Upper lobe of left lung (tissue), 4 donors: ENCODE measurements at regions not wholly inside any gene's neighbourhood (a gene's known extent, or its start where the extent isn't known, plus 50 kb on each side); places are given as distances from the start of the nearest gene placed in this dataset.

Experiments used
- EP300 ChIP-seq, 4 donors: sonication (generic); formaldehyde crosslinking; IDR thresholded peaks; one replicate each; pipeline ENCODE4 v1.5.1; 2017; ENCODE audit warnings: antibody characterized with exemption in 4 of 4, control low read depth in 2 of 4
- POLR2A ChIP-seq, 4 donors: fragments of 450-650 bp; IDR thresholded peaks; one replicate each; pipeline ENCODE4 v1.5.1; 2016 to 2017; ENCODE audit warnings: antibody characterized with exemption in 4 of 4, mild to moderate bottlenecking in 2 of 4
- POLR2AphosphoS5 ChIP-seq, 2 donors: sonication (generic); formaldehyde crosslinking; IDR thresholded peaks; one replicate each; pipeline ENCODE4 v1.5.1; 2017; ENCODE audit warnings: antibody characterized with exemption in 2 of 2
- TF ChIP-seq, protein P1 (sequence below), 6 experiments: fragments of 450-650 bp in 4 of 6; fragments of 200-600 bp in 2 of 6; sonication (generic) in 2 of 6; IDR thresholded peaks; one replicate each; pipeline ENCODE4 v1.5.1; 2016 to 2019; ENCODE audit warnings: antibody characterized with exemption in 6 of 6

DNA sequence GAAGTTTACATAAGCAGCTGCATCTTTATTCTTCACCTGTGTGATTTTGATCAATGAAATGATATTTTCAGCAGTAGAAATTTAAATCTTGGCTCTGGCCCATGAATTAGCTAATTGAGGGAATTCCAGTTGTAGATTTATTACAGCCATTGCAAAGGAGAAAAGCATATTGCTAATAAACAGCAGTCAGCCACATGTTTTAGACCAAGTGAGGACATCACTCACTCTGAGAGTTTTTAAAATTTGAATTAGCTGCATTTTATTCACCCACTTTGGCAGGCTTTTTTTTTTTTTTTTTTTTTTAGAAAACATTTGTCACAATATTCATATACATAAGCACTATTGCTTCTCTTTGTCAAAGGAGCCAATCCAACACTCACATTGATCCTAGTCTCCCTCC is 479.4 kb upstream of the VRK2 start:
- TF ChIP-seq, protein P1, sequence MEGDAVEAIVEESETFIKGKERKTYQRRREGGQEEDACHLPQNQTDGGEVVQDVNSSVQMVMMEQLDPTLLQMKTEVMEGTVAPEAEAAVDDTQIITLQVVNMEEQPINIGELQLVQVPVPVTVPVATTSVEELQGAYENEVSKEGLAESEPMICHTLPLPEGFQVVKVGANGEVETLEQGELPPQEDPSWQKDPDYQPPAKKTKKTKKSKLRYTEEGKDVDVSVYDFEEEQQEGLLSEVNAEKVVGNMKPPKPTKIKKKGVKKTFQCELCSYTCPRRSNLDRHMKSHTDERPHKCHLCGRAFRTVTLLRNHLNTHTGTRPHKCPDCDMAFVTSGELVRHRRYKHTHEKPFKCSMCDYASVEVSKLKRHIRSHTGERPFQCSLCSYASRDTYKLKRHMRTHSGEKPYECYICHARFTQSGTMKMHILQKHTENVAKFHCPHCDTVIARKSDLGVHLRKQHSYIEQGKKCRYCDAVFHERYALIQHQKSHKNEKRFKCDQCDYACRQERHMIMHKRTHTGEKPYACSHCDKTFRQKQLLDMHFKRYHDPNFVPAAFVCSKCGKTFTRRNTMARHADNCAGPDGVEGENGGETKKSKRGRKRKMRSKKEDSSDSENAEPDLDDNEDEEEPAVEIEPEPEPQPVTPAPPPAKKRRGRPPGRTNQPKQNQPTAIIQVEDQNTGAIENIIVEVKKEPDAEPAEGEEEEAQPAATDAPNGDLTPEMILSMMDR (IDR thresholded peaks at IDR 0.05) = no peak
- TF ChIP-seq POLR2AphosphoS5 (IDR thresholded peaks at IDR 0.05) = no peak
- no peak for TF ChIP-seq POLR2A (IDR thresholded peaks at IDR 0.05)
- TF ChIP-seq EP300 (IDR thresholded peaks at IDR 0.05) = no peak
